Activated CD8-positive, alpha-beta T cell treated with anti-CD3 and anti-CD28 coated beads for 36 hours (primary cell): ENCODE measurements at regions not wholly inside any gene's neighbourhood (a gene's known extent, or its start where the extent isn't known, plus 50 kb on each side); places are given as distances from the start of the nearest gene placed in this dataset.

Source experiments
- ATAC-seq: fragments of 200-7000 bp; cut with Tn5 transposase; one replicate; pipeline ENCODE4 v1.10.0; 2021; ENCODE audit warnings: mild to moderate bottlenecking, moderate library complexity
- CTCF ChIA-PET: fragments of 350-600 bp; sonication (Branson Sonifier 250); formaldehyde crosslinking; loops from one replicate; lab custom pipeline; 2021; ENCODE audit warnings: antibody characterized with exemption; lab: Charles Lee
- POLR2A ChIA-PET: fragments of 350-600 bp; sonication (Branson Sonifier 250); formaldehyde crosslinking; loops from one replicate; lab custom pipeline; 2021; ENCODE audit warnings: antibody characterized with exemption; lab: Charles Lee
- DNase-seq: peaks from one replicate; pipeline ENCODE4 v3.0.0-alpha.2; 2020
- H3K27ac Mint-ChIP-seq: one replicate; pipeline ENCODE4 v1.8.0; 2021; ENCODE audit warnings: mild to moderate bottlenecking, mixed read lengths
- H3K27me3 Mint-ChIP-seq: one replicate; pipeline ENCODE4 v1.8.0; 2021; ENCODE audit warnings: mixed read lengths
- H3K36me3 Mint-ChIP-seq: one replicate; pipeline ENCODE4 v1.8.0; 2021; ENCODE audit warnings: low read depth, mixed read lengths
- H3K4me1 Mint-ChIP-seq: one replicate; pipeline ENCODE4 v1.8.0; 2021; ENCODE audit warnings: low read depth, mixed read lengths
- H3K4me3 Mint-ChIP-seq: one replicate; pipeline ENCODE4 v1.8.0; 2021; ENCODE audit warnings: mild to moderate bottlenecking, moderate library complexity, mixed read lengths
- H3K9me3 Mint-ChIP-seq: one replicate; pipeline ENCODE4 v1.8.0; 2021; ENCODE audit warnings: mixed read lengths
- CTCF ChIP-seq: fragments of 200-600 bp; IDR thresholded peaks from one replicate; pipeline ENCODE4 v1.8.0; 2022; ENCODE audit warnings: antibody characterized with exemption, mild to moderate bottlenecking
- intact Hi-C: fragments of 100-400 bp; cut with micrococcal nuclease; formaldehyde crosslinking; loops from one replicate; pipeline ENCODE4 v1.10.0; 2022

- CTCF ChIA-PET, result no interaction called here
- DNase-seq, result no peak
- no peak for ATAC-seq
- no peak overlapping the region for H3K27ac Mint-ChIP-seq
- H3K4me3 Mint-ChIP-seq, result no peak overlapping the region
- H3K9me3 Mint-ChIP-seq, result no peaks in the 10 kb centered on the region
- no peak for TF ChIP-seq CTCF
- H3K4me1 Mint-ChIP-seq, result no peaks in the 10 kb centered on the region
- H3K36me3 Mint-ChIP-seq, result no peaks in the 10 kb centered on the region
- POLR2A ChIA-PET, result no interaction called here
- intact Hi-C loops, result no loop called here
- H3K27me3 Mint-ChIP-seq, result peaks cover 6% of the 10 kb centered on the region
Measured at GRCh38 chr13:74910415-74910814, 571.6 kb downstream of the TBC1D4 start.

GRCh38 chr13:74907788-74908187, 574.2 kb downstream of the TBC1D4 start:
- no peak overlapping the region for H3K27ac Mint-ChIP-seq
- DNase-seq, result no peak
- no peak for TF ChIP-seq CTCF
- no peaks in the 10 kb centered on the region for H3K9me3 Mint-ChIP-seq
- peaks cover 7% of the 10 kb centered on the region for H3K27me3 Mint-ChIP-seq
- POLR2A ChIA-PET, result no interaction called here
- no peak for ATAC-seq
- H3K4me3 Mint-ChIP-seq, result no peak overlapping the region
- intact Hi-C loops, result no loop called here
- no peaks in the 10 kb centered on the region for H3K4me1 Mint-ChIP-seq
- no peaks in the 10 kb centered on the region for H3K36me3 Mint-ChIP-seq
- CTCF ChIA-PET, result no interaction called here

DNA sequence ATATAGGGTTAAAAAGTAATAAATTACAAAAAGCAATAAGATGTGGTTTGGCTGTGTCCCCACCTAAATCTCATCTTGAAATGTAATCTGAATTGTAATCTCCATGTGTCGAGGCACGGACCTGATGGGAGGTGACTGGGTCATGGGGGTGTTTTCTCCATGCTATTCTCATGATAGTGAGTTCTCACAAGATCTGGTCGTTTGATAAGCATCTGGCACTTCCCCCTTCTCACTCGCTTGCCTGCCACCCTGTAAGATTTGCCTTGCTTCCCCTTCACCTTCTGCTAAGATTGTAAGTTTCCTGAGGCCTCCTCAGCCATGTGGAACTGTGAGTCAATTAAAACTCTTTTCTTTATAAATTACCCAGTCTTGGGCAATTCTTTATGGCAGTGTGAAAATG, 577.4 kb downstream of the TBC1D4 start:
- H3K9me3 Mint-ChIP-seq, result no peaks in the 10 kb centered on the region
- no peak for TF ChIP-seq CTCF
- peaks cover 6% of the 10 kb centered on the region for H3K27me3 Mint-ChIP-seq
- POLR2A ChIA-PET, result no interaction called here
- no peaks in the 10 kb centered on the region for H3K36me3 Mint-ChIP-seq
- ATAC-seq (no peak), DNase-seq (no peak)
- CTCF ChIA-PET, result no interaction called here
- H3K4me3 Mint-ChIP-seq, result no peak overlapping the region
- no peak overlapping the region for H3K27ac Mint-ChIP-seq
- H3K4me1 Mint-ChIP-seq, result no peaks in the 10 kb centered on the region
- intact Hi-C loops, result no loop called here

DNA sequence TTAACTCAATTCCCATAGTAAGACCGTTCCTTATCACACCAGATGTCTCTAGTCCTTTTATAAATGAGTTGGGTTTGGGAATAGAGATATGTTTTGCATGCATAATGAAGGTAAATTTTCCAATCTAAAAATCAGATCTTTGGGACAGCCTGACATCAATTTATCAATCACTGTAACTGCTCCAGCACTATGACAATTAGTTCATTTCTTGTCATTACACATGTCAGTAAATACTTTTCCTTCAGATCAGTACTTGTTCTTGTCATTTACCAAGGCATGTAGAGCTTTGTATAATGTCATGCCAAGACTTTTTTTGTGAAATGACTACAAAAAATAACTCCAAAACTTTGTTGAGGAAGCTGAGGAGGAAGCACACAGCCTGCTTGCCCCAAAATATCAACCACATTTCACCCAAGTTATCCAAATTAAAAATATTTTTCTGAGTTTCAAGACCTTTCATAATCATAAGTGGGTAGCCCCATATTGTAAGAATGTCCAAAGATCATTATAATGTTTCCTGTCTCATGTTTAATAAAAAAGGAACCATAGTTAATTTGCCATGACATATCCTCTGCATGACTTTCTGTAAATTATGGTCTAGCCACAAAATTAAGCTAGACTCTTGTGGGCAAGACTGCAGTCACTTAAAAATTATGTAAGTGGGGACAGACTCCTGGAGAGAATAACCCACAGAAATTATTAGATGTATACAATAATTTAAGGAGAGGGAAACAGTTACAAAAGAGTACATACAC, 586.8 kb downstream of the TBC1D4 start:
- no peak for TF ChIP-seq CTCF
- Mint-ChIP-seq H3K9me3 (no peaks in the 10 kb centered on the region), H3K36me3 (no peaks in the 10 kb centered on the region), H3K27me3 (peaks cover 1% of the 10 kb centered on the region), H3K4me1 (no peaks in the 10 kb centered on the region), H3K4me3 (no peak overlapping the region), H3K27ac (no peak overlapping the region)
- ChIA-PET CTCF (no interaction called here), POLR2A (no interaction called here)
- DNase-seq, result no peak
- ATAC-seq, result no peak
- intact Hi-C loops, result no loop called here

DNA sequence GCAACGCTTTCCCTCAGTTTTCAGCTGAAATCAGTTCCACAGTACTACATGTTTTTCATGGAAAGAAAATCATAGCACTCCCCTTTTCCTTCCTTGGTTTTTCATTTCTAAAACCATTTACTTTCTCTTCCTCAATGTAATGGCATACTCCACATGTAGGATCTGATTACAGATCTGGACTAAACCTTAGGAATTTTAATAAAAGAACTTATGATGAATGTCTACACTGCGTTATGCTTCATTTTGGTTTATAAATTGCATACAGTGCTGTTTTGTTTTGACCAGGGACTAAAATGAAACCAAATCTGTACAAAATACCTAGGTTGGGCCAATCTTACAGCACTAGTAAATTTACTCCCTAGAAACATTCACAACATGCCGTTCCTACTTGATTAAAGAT, 589.9 kb downstream of the TBC1D4 start:
- no peaks in the 10 kb centered on the region for H3K4me1 Mint-ChIP-seq
- H3K27ac Mint-ChIP-seq, result no peak overlapping the region
- ChIA-PET CTCF (no interaction called here), POLR2A (no interaction called here)
- no peaks in the 10 kb centered on the region for H3K36me3 Mint-ChIP-seq
- no peaks in the 10 kb centered on the region for H3K27me3 Mint-ChIP-seq
- H3K4me3 Mint-ChIP-seq, result no peak overlapping the region
- ATAC-seq (no peak), DNase-seq (no peak)
- TF ChIP-seq CTCF, result no peak
- intact Hi-C loops, result no loop called here
- H3K9me3 Mint-ChIP-seq, result no peaks in the 10 kb centered on the region
